ENCODE measurements at regions not wholly inside any gene's neighbourhood (a gene's known extent, or its start where the extent isn't known, plus 50 kb on each side); places are given as distances from the start of the nearest gene placed in this dataset.

DNA sequence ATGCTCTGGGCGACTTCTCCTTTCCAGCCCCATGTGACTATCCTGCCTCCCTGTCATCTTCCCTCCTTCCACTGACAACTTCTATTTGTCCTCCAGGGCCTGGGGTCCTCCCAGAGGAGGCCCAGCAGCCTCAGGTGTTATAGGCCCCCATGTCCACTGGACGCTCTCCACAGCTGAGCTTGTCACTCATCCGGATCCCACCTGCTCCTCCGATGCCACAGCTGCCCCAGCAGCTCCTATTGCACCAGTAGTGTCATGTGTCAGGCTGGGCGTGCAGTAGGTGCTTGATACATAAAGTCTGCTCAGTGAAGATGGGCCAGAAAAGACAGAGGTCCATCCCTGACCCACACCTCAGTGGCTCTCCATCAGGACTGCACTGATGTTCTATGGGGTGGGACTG is 305.7 kb upstream of the MYT1L start:
- Histone ChIP-seq H3K36me3 (no peaks in the 10 kb centered on the region), H3K9me3 (no peaks in the 10 kb centered on the region), H3K4me1 (no peaks in the 10 kb centered on the region), H3K27ac (no peak overlapping the region), H3K27me3 (peaks cover 20% of the 10 kb centered on the region), H3K4me3 (no peak overlapping the region)
- 94% methylated on average over 5 of the region's 5 CpGs for WGBS
- TF ChIP-seq, protein P1, sequence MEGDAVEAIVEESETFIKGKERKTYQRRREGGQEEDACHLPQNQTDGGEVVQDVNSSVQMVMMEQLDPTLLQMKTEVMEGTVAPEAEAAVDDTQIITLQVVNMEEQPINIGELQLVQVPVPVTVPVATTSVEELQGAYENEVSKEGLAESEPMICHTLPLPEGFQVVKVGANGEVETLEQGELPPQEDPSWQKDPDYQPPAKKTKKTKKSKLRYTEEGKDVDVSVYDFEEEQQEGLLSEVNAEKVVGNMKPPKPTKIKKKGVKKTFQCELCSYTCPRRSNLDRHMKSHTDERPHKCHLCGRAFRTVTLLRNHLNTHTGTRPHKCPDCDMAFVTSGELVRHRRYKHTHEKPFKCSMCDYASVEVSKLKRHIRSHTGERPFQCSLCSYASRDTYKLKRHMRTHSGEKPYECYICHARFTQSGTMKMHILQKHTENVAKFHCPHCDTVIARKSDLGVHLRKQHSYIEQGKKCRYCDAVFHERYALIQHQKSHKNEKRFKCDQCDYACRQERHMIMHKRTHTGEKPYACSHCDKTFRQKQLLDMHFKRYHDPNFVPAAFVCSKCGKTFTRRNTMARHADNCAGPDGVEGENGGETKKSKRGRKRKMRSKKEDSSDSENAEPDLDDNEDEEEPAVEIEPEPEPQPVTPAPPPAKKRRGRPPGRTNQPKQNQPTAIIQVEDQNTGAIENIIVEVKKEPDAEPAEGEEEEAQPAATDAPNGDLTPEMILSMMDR (IDR thresholded peaks at IDR 0.05), result no peak
- TF ChIP-seq POLR2AphosphoS5 (IDR thresholded peaks at IDR 0.05) (no peak), POLR2A (IDR thresholded peaks at IDR 0.05) (no peak), EP300 (IDR thresholded peaks at IDR 0.05) (no peak)
- no peak for DNase-seq (ENCODE audit: low spot score in 2 of 2)

- WGBS, result 87% methylated on average over 6 of the region's 6 CpGs
- TF ChIP-seq, protein P1 (IDR thresholded peaks at IDR 0.05), result no peak
- TF ChIP-seq POLR2AphosphoS5 (IDR thresholded peaks at IDR 0.05) (no peak), POLR2A (IDR thresholded peaks at IDR 0.05) (no peak), EP300 (IDR thresholded peaks at IDR 0.05) (no peak)
- H3K27me3 ChIP-seq, result peaks cover 20% of the 10 kb centered on the region
- H3K27ac ChIP-seq, result no peak overlapping the region
- no peak for DNase-seq (ENCODE audit: low spot score in 2 of 2)
- no peaks in the 10 kb centered on the region for H3K36me3 ChIP-seq
- H3K4me1 ChIP-seq, result no peaks in the 10 kb centered on the region
- H3K4me3 ChIP-seq, result no peak overlapping the region
- no peaks in the 10 kb centered on the region for H3K9me3 ChIP-seq
These were observed 304.0 kb upstream of the MYT1L start for GRCh38 chr2:2635025-2635528.

DNA sequence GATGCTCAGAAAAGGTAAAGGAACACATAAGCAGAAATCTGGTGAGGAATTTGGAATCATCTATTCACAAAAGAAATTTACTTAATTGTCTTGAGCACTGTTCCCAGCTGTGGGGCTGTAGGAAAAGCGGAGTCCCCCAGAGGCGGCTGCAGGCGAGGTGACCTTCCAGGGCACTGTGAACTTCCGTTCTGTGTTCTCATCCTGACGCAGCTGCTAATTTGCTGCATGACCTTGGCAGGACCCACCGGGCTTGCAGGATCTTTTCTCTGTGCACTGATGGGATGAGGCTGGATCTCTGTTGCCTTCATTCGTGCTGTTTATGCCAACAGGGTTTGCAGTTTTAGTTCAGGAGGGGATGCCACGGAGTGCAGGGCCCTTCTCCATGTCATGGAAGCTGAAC is 301.9 kb upstream of the MYT1L start:
- TF ChIP-seq, protein P1 (IDR thresholded peaks at IDR 0.05), result no peak
- TF ChIP-seq POLR2AphosphoS5 (IDR thresholded peaks at IDR 0.05), result no peak
- TF ChIP-seq POLR2A (IDR thresholded peaks at IDR 0.05), result no peak
- no peak for TF ChIP-seq EP300 (IDR thresholded peaks at IDR 0.05)
- WGBS, result 63% methylated on average over 8 of the region's 8 CpGs

GRCh38 chr2:2623939-2624338 is 292.9 kb upstream of the MYT1L start:
- no peak for TF ChIP-seq EP300 (IDR thresholded peaks at IDR 0.05)
- TF ChIP-seq, protein P1 (IDR thresholded peaks at IDR 0.05), result no peak
- no peak for TF ChIP-seq POLR2AphosphoS5 (IDR thresholded peaks at IDR 0.05)
- TF ChIP-seq POLR2A (IDR thresholded peaks at IDR 0.05), result no peak
- H3K36me3 ChIP-seq, result no peaks in the 10 kb centered on the region
- no peak for DNase-seq (ENCODE audit: low spot score in 2 of 2)
- WGBS, result 79% methylated on average over 6 of the region's 6 CpGs
- peaks cover 5% of the 10 kb centered on the region for H3K27me3 ChIP-seq
- no peaks in the 10 kb centered on the region for H3K4me1 ChIP-seq
- no peak overlapping the region for H3K27ac ChIP-seq
- H3K9me3 ChIP-seq, result no peaks in the 10 kb centered on the region
- no peak overlapping the region for H3K4me3 ChIP-seq

More for the DNA sequence above, 301.9 kb upstream of the MYT1L start:
- Histone ChIP-seq H3K27me3 (peaks cover 8% of the 10 kb centered on the region), H3K36me3 (no peaks in the 10 kb centered on the region), H3K27ac (no peak overlapping the region), H3K4me1 (no peaks in the 10 kb centered on the region), H3K9me3 (no peaks in the 10 kb centered on the region), H3K4me3 (no peak overlapping the region)
- no peak for DNase-seq (ENCODE audit: low spot score in 2 of 2)

DNA sequence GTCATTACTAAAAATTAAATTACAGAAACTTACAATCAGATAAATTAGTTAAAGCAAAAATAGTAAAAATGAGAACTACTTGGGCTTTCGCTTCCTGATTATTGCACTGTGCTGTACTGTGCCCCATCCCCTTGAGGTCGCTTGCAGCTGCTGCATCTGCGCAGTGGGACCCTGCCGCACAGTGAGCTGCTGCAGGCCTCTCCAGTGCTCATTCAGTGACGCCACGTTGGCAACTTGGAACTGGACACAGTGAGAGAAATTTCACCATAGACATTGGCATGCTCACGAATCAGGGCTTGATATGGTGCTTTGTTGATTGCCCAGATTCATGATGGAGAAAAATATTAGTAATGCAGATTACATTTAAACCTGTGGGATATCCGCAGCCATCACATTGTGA is 290.8 kb upstream of the MYT1L start:
- TF ChIP-seq POLR2AphosphoS5 (IDR thresholded peaks at IDR 0.05) (no peak), POLR2A (IDR thresholded peaks at IDR 0.05) (no peak), EP300 (IDR thresholded peaks at IDR 0.05) (no peak)
- TF ChIP-seq, protein P1 (IDR thresholded peaks at IDR 0.05), result no peak
- Histone ChIP-seq H3K9me3 (no peaks in the 10 kb centered on the region), H3K27ac (no peak overlapping the region), H3K4me3 (no peak overlapping the region), H3K27me3 (peaks cover 5% of the 10 kb centered on the region), H3K36me3 (no peaks in the 10 kb centered on the region), H3K4me1 (no peaks in the 10 kb centered on the region)
- DNase-seq (ENCODE audit: low spot score in 2 of 2), result no peak
- 78% methylated on average over 8 of the region's 8 CpGs for WGBS

Measured in suprapubic skin (tissue), 4 donors.